GM21786 (cell line): ENCODE measurements at regions not wholly inside any gene's neighbourhood (a gene's known extent, or its start where the extent isn't known, plus 50 kb on each side); places are given as distances from the start of the nearest gene placed in this dataset.

Experiments
- ATAC-seq: cut with Tn5 transposase; IDR thresholded peaks from one replicate; pipeline ENCODE4 v1.9.1; 2021; ENCODE audit not compliant: unreplicated experiment

- ATAC-seq: no peak
Observed at GRCh38 chr5:88489364-88489763, 220.7 kb upstream of the TMEM161B start.

- ATAC-seq: no peak
Observed at GRCh38 chr5:88488561-88488960, 219.9 kb upstream of the TMEM161B start.

GRCh38 chr5:88488130-88488529, 219.5 kb upstream of the TMEM161B start:
- ATAC-seq: no peak

- no peak for ATAC-seq
Observed at GRCh38 chr5:88487066-88487465, 218.4 kb upstream of the TMEM161B start.

GRCh38 chr5:88486431-88486830, 217.8 kb upstream of the TMEM161B start:
- no peak for ATAC-seq

- ATAC-seq: no peak
Observed at GRCh38 chr5:88485531-88485930, 216.9 kb upstream of the TMEM161B start.

GRCh38 chr5:88483964-88484672, 215.5 kb upstream of the TMEM161B start:
- ATAC-seq: no peak

GRCh38 chr5:88480801-88481499, 212.3 kb upstream of the TMEM161B start:
- ATAC-seq: no peak

GRCh38 chr5:88480245-88480644, 211.6 kb upstream of the TMEM161B start:
- ATAC-seq: no peak

GRCh38 chr5:88474574-88474973, 205.9 kb upstream of the TMEM161B start:
- no peak for ATAC-seq

GRCh38 chr5:88470745-88471144, 202.1 kb upstream of the TMEM161B start:
- no peak for ATAC-seq

GRCh38 chr5:88459971-88460370, 191.3 kb upstream of the TMEM161B start:
- ATAC-seq: no peak

- ATAC-seq: no peak
Observed at GRCh38 chr5:88452820-88453219, 184.2 kb upstream of the TMEM161B start.

GRCh38 chr5:88450239-88450638, 181.6 kb upstream of the TMEM161B start:
- ATAC-seq: no peak

GRCh38 chr5:88438006-88438405, 169.4 kb upstream of the TMEM161B start:
- ATAC-seq: no peak

GRCh38 chr5:88436290-88436689, 167.6 kb upstream of the TMEM161B start:
- ATAC-seq: no peak

- no peak for ATAC-seq
Observed at GRCh38 chr5:88428633-88429032, 160.0 kb upstream of the TMEM161B start.

GRCh38 chr5:88426441-88426840, 157.8 kb upstream of the TMEM161B start:
- ATAC-seq: no peak

- ATAC-seq: no peak
Observed at GRCh38 chr5:88425124-88425523, 156.5 kb upstream of the TMEM161B start.

GRCh38 chr5:88419931-88420330, 151.3 kb upstream of the TMEM161B start:
- no peak for ATAC-seq

GRCh38 chr5:88407341-88407740, 138.7 kb upstream of the TMEM161B start:
- no peak for ATAC-seq

- no peak for ATAC-seq
Observed at GRCh38 chr5:88405783-88406182, 137.1 kb upstream of the TMEM161B start.

- no peak for ATAC-seq
Observed at GRCh38 chr5:88404405-88404804, 135.8 kb upstream of the TMEM161B start.
